H1 (cell line): ENCODE measurements at regions not wholly inside any gene's neighbourhood (a gene's known extent, or its start where the extent isn't known, plus 50 kb on each side); places are given as distances from the start of the nearest gene placed in this dataset.

Experiments used
- CTCF ChIA-PET: fragments of 300-600 bp; sonication (Branson Sonifier 250); formaldehyde crosslinking; loops from one replicate; lab custom pipeline; 2021; ENCODE audit not compliant: partially characterized antibody; lab: Charles Lee
- POLR2A ChIA-PET: fragments of 300-600 bp; sonication (Branson Sonifier 250); formaldehyde crosslinking; loops from one replicate; lab custom pipeline; 2021; ENCODE audit warnings: inconsistent platforms; ENCODE audit not compliant: partially characterized antibody; lab: Charles Lee
- DNase-seq, 2 experiments: peaks; one replicate each; pipeline versions ENCODE4 v3.0.0 to v3.0.0-alpha.2; 2010 to 2022; ENCODE audit warnings: low spot score in 2 of 2, low read depth in 1 of 2, mixed read lengths in 1 of 2
- FAIRE-seq: peaks from 2 replicates; lab custom pipeline; 2011; peaks lifted over from hg19 to GRCh38; lab: Jason Lieb, UNC
- H2AFZ ChIP-seq: 2 replicates; pipeline ENCODE4 v1.8.1; 2012; ENCODE audit warnings: low read length, inconsistent platforms
- H2AK5ac ChIP-seq: 2 replicates; pipeline ENCODE4 v1.6.1; 2013; ENCODE audit warnings: low read depth, low read length
- H2BK120ac ChIP-seq: replicated peaks from 2 replicates; pipeline ENCODE3; 2013; ENCODE audit warnings: low read depth, low read length, inconsistent platforms
- H2BK12ac ChIP-seq: 2 replicates; pipeline ENCODE4 v1.6.1; 2013; ENCODE audit warnings: low read depth, low read length
- H2BK15ac ChIP-seq: 2 replicates; pipeline ENCODE4 v1.6.1; 2013; ENCODE audit warnings: low read length
- H2BK20ac ChIP-seq: 2 replicates; pipeline ENCODE4 v1.6.1; 2013; ENCODE audit warnings: low read length
- H2BK5ac ChIP-seq: 2 replicates; pipeline ENCODE4 v1.6.1; 2013; ENCODE audit warnings: low read depth, low read length
- H3K14ac ChIP-seq: 2 replicates; pipeline ENCODE4 v1.6.1; 2013; ENCODE audit warnings: inconsistent platforms; ENCODE audit not compliant: insufficient read length
- H3K18ac ChIP-seq: 2 replicates; pipeline ENCODE4 v1.6.1; 2013; ENCODE audit warnings: low read length; ENCODE audit errors: extremely low read depth
- H3K23ac ChIP-seq: 2 replicates; pipeline ENCODE4 v1.6.1; 2013; ENCODE audit warnings: inconsistent platforms; ENCODE audit not compliant: insufficient read length
- H3K23me2 ChIP-seq: 2 replicates; pipeline ENCODE4 v1.6.1; 2013; ENCODE audit warnings: low read depth, low read length
- H3K27ac ChIP-seq: 2 replicates; pipeline ENCODE4 v1.6.1; 2011; ENCODE audit warnings: low read depth, low read length, inconsistent platforms
- H3K27me3 ChIP-seq, 4 experiments: replicated peaks in 1 of 4; 1 replicate in 1 of 4; 2 replicates in 3 of 4; pipeline versions ENCODE4 v1.6.1 to v1.8.1; 2011 to 2013; ENCODE audit warnings: low read length in 3 of 4, mild to moderate bottlenecking in 3 of 4, inconsistent platforms in 2 of 4, mixed read lengths in 2 of 4, moderate library complexity in 1 of 4; ENCODE audit not compliant: control insufficient read depth in 3 of 4, insufficient read depth in 3 of 4; ENCODE audit errors: extremely low read depth in 1 of 4
- H3K36me3 ChIP-seq, 4 experiments: 2 replicates each; pipeline versions ENCODE4 v1.6.1 to v1.8.1; 2011 to 2013; ENCODE audit warnings: mild to moderate bottlenecking in 4 of 4, low read length in 3 of 4, moderate library complexity in 2 of 4, control low read depth in 1 of 4, inconsistent platforms in 1 of 4; ENCODE audit not compliant: insufficient read depth in 4 of 4, control insufficient read depth in 2 of 4
- H3K4ac ChIP-seq: replicated peaks from 2 replicates; pipeline ENCODE3; 2013; ENCODE audit warnings: low read length, low read depth, mixed read lengths, inconsistent platforms; ENCODE audit not compliant: insufficient read length
- H3K4me1 ChIP-seq, 4 experiments: replicated peaks in 1 of 4; 1 replicate in 1 of 4; 2 replicates in 3 of 4; pipeline versions ENCODE4 v1.6.1 to v1.8.1; 2011 to 2013; ENCODE audit warnings: low read length in 3 of 4, inconsistent platforms in 2 of 4, mixed read lengths in 1 of 4; ENCODE audit not compliant: insufficient read depth in 4 of 4, control insufficient read depth in 3 of 4
- H3K4me2 ChIP-seq, 2 experiments: 2 replicates each; pipeline versions ENCODE4 v1.6.1 to v1.8.1; 2011 to 2013; ENCODE audit warnings: low read depth in 2 of 2, low read length in 2 of 2, control low read depth in 1 of 2, inconsistent platforms in 1 of 2, mild to moderate bottlenecking in 1 of 2; ENCODE audit not compliant: insufficient read depth in 1 of 2
- H3K4me3 ChIP-seq, 4 experiments: fragments of 200-600, 300-600 bp in 1 of 4; sonication (generic), shearing (Covaris generic), sonication (Bioruptor Twin) in 1 of 4; 2 replicates each; pipeline versions ENCODE4 v1.5.1 to v1.8.1; 2011 to 2016; ENCODE audit warnings: low read length in 4 of 4, low read depth in 3 of 4, control low read depth in 2 of 4, inconsistent platforms in 2 of 4, mild to moderate bottlenecking in 2 of 4, mixed read lengths in 1 of 4, moderate library complexity in 1 of 4; ENCODE audit not compliant: insufficient read depth in 2 of 4; ENCODE audit errors: extremely low read depth in 1 of 4
- H3K56ac ChIP-seq: replicated peaks from 2 replicates; pipeline ENCODE3; 2013; ENCODE audit warnings: low read depth, mild to moderate bottlenecking, mixed read lengths, low read length, inconsistent platforms; ENCODE audit not compliant: insufficient read length
- H3K79me1 ChIP-seq: 2 replicates; pipeline ENCODE4 v1.6.1; 2013; ENCODE audit warnings: low read depth, low read length, control low read depth
- H3K79me2 ChIP-seq, 2 experiments: 2 replicates each; pipeline versions ENCODE4 v1.6.1 to v1.8.1; 2012 to 2013; ENCODE audit warnings: low read length in 2 of 2, mild to moderate bottlenecking in 2 of 2, inconsistent platforms in 1 of 2; ENCODE audit not compliant: insufficient read depth in 2 of 2, control insufficient read depth in 1 of 2
- H3K9ac ChIP-seq, 4 experiments: replicated peaks in 1 of 4; 1 replicate in 1 of 4; 2 replicates in 3 of 4; pipeline versions ENCODE4 v1.6.1 to v1.8.1; 2011 to 2013; ENCODE audit warnings: low read depth in 3 of 4, low read length in 3 of 4, control low read depth in 2 of 4, mild to moderate bottlenecking in 2 of 4, moderate library complexity in 2 of 4, inconsistent platforms in 1 of 4; ENCODE audit errors: extremely low read depth in 1 of 4
- H3K9me3 ChIP-seq, 2 experiments: 2 replicates each; pipeline versions ENCODE4 v1.6.1 to v1.8.1; 2012 to 2013; ENCODE audit warnings: mild to moderate bottlenecking in 2 of 2, moderate library complexity in 2 of 2, control low read depth in 1 of 2, inconsistent platforms in 1 of 2, low read depth in 1 of 2, low read length in 1 of 2, mixed read lengths in 1 of 2; ENCODE audit not compliant: insufficient read depth in 2 of 2
- H4K20me1 ChIP-seq, 2 experiments: replicated peaks in 1 of 2; 2 replicates each; pipeline versions ENCODE3 to v1.8.1; 2011 to 2013; ENCODE audit warnings: inconsistent platforms in 2 of 2, low read length in 2 of 2, mild to moderate bottlenecking in 1 of 2; ENCODE audit not compliant: insufficient read depth in 2 of 2, control insufficient read depth in 1 of 2
- H4K5ac ChIP-seq: 2 replicates; pipeline ENCODE4 v1.6.1; 2013; ENCODE audit warnings: low read length, low read depth, mixed read lengths, inconsistent platforms; ENCODE audit not compliant: insufficient read length
- H4K8ac ChIP-seq: 2 replicates; pipeline ENCODE4 v1.8.0; 2013; ENCODE audit warnings: mild to moderate bottlenecking, moderate library complexity, low read length, inconsistent platforms; ENCODE audit not compliant: insufficient read depth; ENCODE audit errors: extremely low read depth
- H4K91ac ChIP-seq: replicated peaks from 2 replicates; pipeline ENCODE3; 2013; ENCODE audit warnings: low read length, mixed read lengths, inconsistent platforms; ENCODE audit not compliant: insufficient read length
- CREB1 ChIP-seq: IDR thresholded peaks from 2 replicates; pipeline ENCODE4 v1.6.1; 2012; ENCODE audit warnings: inconsistent platforms
- EZH2 ChIP-seq: fragments of 200-600 bp; sonication (generic); IDR thresholded peaks from 2 replicates; pipeline ENCODE4 v1.7.1; 2012; ENCODE audit warnings: low read depth, mild to moderate bottlenecking, moderate library complexity, low read length, inconsistent platforms; ENCODE audit not compliant: severe bottlenecking
- KDM4A ChIP-seq: IDR thresholded peaks from one replicate; pipeline ENCODE4 v1.7.1; 2012; ENCODE audit warnings: low read depth, mild to moderate bottlenecking, moderate library complexity, low read length, inconsistent platforms; ENCODE audit not compliant: severe bottlenecking
- RNF2 ChIP-seq: fragments of 200-900, 300-1000 bp; sonication (generic); IDR thresholded peaks from 2 replicates; pipeline ENCODE4 v1.7.1; 2016; ENCODE audit warnings: borderline replicate concordance, low read depth, mild to moderate bottlenecking, antibody characterized with exemption, low read length; ENCODE audit not compliant: poor library complexity, severe bottlenecking; ENCODE audit errors: missing control alignments
- SIRT6 ChIP-seq: IDR thresholded peaks from one replicate; pipeline ENCODE4 v1.7.1; 2012; ENCODE audit warnings: low read length, inconsistent platforms
- TAF7 ChIP-seq: optimal IDR thresholded peaks from 2 replicates; pipeline ENCODE3; 2011; ENCODE audit warnings: low read depth, mild to moderate bottlenecking, inconsistent platforms, low read length, moderate library complexity, borderline replicate concordance
- whole genome bisulfite sequencing, 2 experiments: shearing (Covaris generic) in 1 of 2; methylation state at CpG; one replicate each; pipeline versions ENCODE4 v1.1.6 to v1.1.7; 2013 to 2015; ENCODE audit warnings: low lambda C conversion rate in 2 of 2, mixed read lengths in 2 of 2, inconsistent platforms in 1 of 2, low coverage in 1 of 2, missing lambda C conversion rate in 1 of 2; ENCODE audit not compliant: insufficient replicate concordance in 2 of 2, insufficient coverage in 1 of 2, insufficient read length in 1 of 2; ENCODE audit errors: extremely low coverage in 1 of 2, missing lambda C conversion rate in 1 of 2; 5-methylcytosine and 5-hydroxymethylcytosine counted together

- H3K4me1 ChIP-seq: no peaks in the 10 kb centered on the region
- no peak for DNase-seq
- no peak overlapping the region for H2AFZ ChIP-seq
- H3K9ac ChIP-seq: no peak overlapping the region
- no peaks in the 10 kb centered on the region for H3K36me3 ChIP-seq
- CTCF ChIA-PET: no interaction called here
- no peaks in the 10 kb centered on the region for H3K23me2 ChIP-seq
- TF ChIP-seq CREB1 (no peak), SIRT6 (no peak), RNF2 (no peak), EZH2 (no peak), KDM4A (no peak), TAF7 (no peak)
- TF ChIP-seq, all 59 proteins: peak for 0
- H2BK12ac ChIP-seq: no peak overlapping the region
- no peaks in the 10 kb centered on the region for H4K20me1 ChIP-seq
- H4K8ac ChIP-seq: no peak overlapping the region
- H2AK5ac ChIP-seq: no peak overlapping the region
- no peak overlapping the region for H3K23ac ChIP-seq
- H2BK5ac ChIP-seq: no peak overlapping the region
- no peak overlapping the region for H3K4me2 ChIP-seq
- H3K9me3 ChIP-seq: no peaks in the 10 kb centered on the region
- H2BK120ac ChIP-seq: no peak overlapping the region
- no peaks in the 10 kb centered on the region for H3K79me1 ChIP-seq
- H2BK15ac ChIP-seq: no peak overlapping the region
- 86% methylated on average over 1 of the region's 1 CpG; no CpG with 5 or more reads in 1 of the 2 experiments for WGBS, 2 experiments
- no peak for FAIRE-seq
- no peak overlapping the region for H3K27ac ChIP-seq
- no peak overlapping the region for H3K56ac ChIP-seq
- H3K4ac ChIP-seq: no peak overlapping the region
- POLR2A ChIA-PET: no interaction called here
- no peak overlapping the region for H3K14ac ChIP-seq
- no peak overlapping the region for H3K18ac ChIP-seq
- no peaks in the 10 kb centered on the region for H3K27me3 ChIP-seq
- H3K79me2 ChIP-seq: no peaks in the 10 kb centered on the region
- H4K91ac ChIP-seq: no peak overlapping the region
- no peak overlapping the region for H4K5ac ChIP-seq
- no peak overlapping the region for H2BK20ac ChIP-seq
- H3K4me3 ChIP-seq: no peak overlapping the region
Measured at GRCh38 chrX:22527302-22527701, 254.6 kb downstream of the CBLL2 start.
